T-helper 2 cell treated with Interferon-gamma antibody and Interleukin-4, amounts not matched to agents 100 ng/mL and 5 ng/mL, for 36 hours (primary cell): ENCODE measurements at regions not wholly inside any gene's neighbourhood (a gene's known extent, or its start where the extent isn't known, plus 50 kb on each side); places are given as distances from the start of the nearest gene placed in this dataset.

ENCODE experiments used
- intact Hi-C: fragments of 100-400 bp; cut with micrococcal nuclease; formaldehyde crosslinking; loops from one replicate; pipeline ENCODE4 v1.15.1; 2023

- intact Hi-C loops: no loop called here
Observed at GRCh38 chr10:8731121-8732095, 676.9 kb downstream of the GATA3 start.

DNA sequence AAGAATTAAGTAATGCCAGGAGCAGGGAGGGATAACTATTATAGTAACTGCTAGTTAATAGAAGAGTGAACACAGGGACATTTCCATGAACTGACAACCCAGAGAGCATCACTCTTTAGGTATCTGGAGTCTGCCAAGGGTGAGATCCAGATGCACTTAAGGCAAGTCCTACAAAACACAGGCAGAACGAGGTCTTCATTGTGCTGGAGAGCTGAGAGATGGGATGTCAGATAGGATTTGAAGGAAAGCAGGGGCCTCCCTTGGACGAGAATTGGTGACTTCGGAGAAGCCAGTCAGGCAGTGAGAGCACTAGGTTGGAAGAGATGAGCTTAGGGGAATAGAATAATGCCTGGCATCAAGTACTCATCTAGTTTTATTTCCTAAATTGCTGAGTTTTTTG lies 684.5 kb downstream of the GATA3 start:
- intact Hi-C loops: no loop called here

DNA sequence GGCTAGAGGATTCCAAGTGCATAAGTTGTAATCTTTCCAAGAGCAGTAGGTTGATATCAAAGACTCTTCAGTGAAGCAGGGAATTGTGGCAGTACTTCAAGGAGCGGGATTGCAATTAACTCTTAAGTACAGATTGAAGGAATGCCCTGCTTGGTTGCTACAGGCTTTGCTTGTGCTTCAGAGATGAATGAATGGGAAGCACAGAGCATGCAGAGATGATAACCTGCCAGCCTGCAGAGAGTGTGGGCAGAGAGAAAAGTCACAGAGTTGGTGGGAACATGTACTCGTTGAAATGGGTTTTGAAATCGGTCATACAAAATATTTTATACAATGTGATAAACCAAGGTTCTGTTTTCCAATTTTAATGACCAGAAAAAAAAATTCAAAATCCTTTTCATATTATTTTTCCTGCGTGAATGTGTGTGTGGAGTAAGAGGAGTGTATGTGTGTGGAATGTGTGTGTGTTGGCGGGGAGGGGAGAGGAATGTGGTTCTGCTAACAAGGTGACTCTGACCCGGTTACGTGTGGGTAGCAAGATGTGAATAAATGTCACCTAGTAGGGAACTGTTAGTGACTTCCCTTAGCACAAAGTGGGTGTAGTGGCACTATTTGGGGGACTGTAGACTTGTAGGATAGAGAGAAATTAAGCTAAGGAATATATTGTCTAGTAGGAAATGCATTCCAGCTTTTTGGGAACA lies 697.8 kb downstream of the GATA3 start:
- intact Hi-C loops: no loop called here

DNA sequence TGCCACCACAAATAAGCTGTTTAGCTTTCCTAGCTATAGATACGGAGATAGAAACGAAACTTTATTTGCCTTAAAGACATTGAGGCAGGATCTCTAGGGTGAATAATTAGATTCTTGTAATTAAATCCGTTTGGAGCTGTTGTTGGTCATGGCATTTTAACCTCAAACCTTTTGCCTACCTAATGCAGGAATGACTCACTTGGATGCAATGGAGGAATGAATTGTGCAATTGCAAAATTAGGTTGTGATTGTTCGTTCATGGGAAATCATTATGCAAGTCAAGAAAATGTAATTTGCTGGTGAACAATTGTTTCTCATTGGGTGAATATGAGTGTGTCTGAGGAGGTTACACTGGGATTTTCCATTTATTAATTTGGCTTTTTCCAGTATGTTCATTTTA lies 703.5 kb downstream of the GATA3 start:
- intact Hi-C loops: no loop called here

- intact Hi-C loops: no loop called here
Observed at GRCh38 chr10:8766899-8767298, 712.4 kb downstream of the GATA3 start.

DNA sequence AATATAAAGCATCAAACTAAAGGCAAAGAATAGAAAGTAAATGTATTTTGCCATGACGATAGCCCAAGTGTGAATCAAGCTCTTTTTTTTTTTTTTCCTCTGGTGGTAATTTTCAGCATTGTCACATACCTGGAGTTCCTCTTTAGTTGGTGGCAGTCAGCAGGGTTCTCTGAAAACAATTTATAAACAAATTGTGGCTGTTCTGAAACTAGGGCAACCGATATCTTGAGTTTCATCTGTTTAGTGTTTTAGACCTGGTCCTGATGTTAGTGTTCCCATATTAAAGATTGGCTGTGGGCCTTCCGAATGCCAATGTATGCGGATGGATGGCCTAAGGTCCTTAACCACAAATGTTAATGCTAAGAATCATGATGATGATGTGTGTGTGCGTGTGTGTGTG lies 713.1 kb downstream of the GATA3 start:
- intact Hi-C loops: no loop called here

- intact Hi-C loops: no loop called here
Observed at GRCh38 chr10:8768341-8768740, 713.9 kb downstream of the GATA3 start.

- intact Hi-C loops: no loop called here
Observed at GRCh38 chr10:8768852-8769251, 714.4 kb downstream of the GATA3 start.

DNA sequence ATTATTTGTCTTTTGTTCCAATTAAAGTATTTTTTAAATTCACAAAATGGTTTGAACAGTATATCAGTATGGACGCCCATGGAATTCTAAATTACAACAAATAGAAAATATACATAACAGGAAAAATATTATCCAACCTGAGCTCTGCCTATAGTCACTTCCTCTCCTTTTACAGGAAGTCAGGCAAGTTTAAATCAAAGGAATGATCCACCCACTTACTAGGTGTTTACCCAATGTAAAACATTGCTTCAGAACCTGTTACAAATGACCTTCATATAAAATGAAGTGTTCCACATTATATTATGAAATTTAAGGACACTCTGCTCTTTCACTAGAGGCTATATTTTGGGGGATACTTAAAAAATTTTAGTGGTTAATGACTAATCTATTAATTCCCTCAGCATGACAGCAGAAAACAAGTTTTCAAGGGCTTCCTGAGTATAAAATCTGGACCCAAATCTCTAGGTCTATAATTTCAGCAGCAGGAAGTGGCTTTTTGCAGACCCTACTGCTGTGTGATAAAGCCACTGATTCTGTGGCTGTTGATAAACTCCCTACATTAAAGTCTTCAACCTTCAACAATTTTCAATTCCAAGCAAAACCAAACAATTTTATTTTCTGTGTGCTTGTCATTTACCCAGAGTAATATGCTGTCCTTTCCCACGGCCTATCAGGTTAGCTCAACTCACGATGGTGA lies 722.6 kb downstream of the GATA3 start:
- intact Hi-C loops: loop anchor here (10.0 kb wide), 2 partner anchors 438 to 732 kb away; no protein-coding TSS in a partner anchor

DNA sequence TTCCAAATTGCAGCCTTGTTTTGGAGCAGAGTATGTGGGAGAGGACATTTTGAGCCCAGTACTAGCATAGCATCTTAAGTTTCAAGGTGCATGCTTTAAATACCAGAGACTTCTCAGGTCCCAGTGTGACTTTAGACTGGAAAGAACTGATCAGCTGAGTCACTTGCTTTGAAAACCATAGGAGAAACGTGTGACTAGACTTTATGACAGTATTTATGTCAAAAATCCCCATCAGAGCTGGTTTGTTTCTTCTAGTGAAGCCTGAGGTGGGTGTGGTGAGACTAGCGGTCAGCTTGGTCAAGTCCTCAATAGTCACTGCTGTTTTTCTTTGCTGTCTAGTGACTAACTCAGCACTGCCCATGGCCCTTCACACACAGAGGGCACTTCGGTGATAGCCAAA lies 724.2 kb downstream of the GATA3 start:
- intact Hi-C loops: loop anchor here (10.0 kb wide), 2 partner anchors 436 to 734 kb away; no protein-coding TSS in a partner anchor

- intact Hi-C loops: no loop called here
Observed at GRCh38 chr10:8787649-8788048, 733.2 kb downstream of the GATA3 start.

DNA sequence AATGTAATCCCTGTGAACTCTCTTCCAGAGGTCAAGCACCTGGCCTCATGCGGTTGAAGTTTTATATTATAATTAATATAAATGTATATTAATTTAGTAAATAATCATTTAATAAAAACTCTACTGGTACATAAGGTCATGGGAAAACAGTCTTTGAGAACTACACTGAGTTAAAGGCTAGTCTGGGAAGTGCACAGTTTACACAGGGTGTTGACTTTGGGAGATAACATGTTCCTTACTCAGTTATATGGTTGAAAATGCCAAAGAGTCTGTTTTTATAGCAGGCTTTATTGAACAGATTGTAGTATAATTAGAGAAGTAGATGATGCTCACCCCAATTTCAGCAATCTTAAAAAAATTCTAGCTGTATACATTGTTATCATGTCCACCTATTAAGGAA lies 735.9 kb downstream of the GATA3 start:
- intact Hi-C loops: no loop called here

DNA sequence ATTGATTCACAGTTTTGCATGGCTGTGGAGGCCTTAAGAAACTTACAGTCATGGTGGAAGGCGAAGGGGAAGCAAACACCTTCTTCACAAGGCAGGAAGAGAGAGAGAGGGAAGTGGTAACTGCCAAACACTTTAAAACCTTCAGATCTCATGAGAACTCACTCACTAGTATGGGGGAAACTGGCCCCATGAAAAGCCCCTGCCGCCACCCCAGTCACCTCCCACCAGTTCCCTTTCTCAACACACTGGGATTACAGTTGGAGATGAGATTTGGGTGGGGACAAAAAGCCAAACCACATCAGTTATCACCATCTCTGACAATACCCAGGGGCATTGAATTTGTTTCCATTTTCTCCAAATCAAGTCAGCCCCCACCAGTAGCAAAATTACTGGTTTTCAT lies 740.4 kb downstream of the GATA3 start:
- intact Hi-C loops: no loop called here

GRCh38 chr10:8800426-8800825 lies 745.9 kb downstream of the GATA3 start:
- intact Hi-C loops: no loop called here

GRCh38 chr10:8803992-8804391 lies 749.5 kb downstream of the GATA3 start:
- intact Hi-C loops: no loop called here

DNA sequence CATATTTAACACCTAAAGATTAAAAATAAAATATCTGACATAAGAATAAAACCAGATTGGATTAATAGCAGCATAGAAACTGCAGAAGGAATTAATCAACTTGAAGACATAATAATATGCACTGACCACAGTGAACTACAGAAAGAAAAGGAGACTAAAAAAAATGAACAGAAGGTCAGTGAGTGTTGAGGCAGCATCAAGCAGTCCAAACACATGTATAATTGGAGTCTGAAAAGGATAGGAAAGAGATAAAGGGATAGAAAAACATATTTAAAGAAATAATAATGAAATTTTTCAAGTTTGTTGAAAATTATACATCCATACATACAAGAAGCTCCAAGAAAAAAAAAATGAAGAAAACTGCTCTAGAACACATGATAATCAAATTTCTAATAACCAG lies 756.2 kb downstream of the GATA3 start:
- intact Hi-C loops: no loop called here

GRCh38 chr10:8811201-8811600 lies 756.7 kb downstream of the GATA3 start:
- intact Hi-C loops: no loop called here

GRCh38 chr10:8815969-8816368 lies 761.5 kb downstream of the GATA3 start:
- intact Hi-C loops: no loop called here

DNA sequence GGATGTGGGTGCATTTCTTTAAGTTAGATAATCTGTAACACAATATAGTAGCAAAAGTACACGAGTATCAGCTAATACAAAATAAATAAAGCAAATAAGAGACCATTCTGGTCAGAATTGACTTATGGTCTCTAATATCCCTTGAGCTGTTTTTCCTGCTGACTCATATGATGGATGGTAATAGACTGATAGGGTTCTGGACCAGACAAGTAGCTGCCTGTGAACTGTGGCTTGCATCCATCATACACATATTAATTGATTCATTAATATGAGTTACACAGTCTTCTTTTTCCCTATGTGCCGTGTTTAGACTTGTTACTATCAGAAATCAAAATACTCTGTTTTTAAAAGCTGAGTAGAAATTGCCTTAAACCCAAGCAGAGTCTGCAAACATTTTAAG lies 762.8 kb downstream of the GATA3 start:
- intact Hi-C loops: no loop called here

DNA sequence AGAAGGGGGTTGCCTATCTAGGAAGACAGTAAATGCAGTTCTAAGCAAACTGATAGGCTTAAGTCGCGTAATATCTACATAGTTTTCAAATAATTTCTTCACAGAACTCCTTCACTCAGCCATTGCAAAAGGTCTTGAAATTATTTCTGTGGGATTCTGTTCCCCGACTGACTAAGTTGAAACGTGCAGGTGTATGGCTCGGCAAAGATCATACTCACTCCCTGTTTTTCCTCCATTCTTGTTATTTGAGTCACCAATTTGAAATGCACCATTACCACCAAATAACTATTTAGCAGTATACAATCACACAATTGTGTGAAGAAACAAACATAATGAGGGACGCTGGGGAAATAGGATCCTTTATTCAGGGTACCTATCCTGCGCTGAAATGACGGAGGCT lies 771.1 kb downstream of the GATA3 start:
- intact Hi-C loops: no loop called here

DNA sequence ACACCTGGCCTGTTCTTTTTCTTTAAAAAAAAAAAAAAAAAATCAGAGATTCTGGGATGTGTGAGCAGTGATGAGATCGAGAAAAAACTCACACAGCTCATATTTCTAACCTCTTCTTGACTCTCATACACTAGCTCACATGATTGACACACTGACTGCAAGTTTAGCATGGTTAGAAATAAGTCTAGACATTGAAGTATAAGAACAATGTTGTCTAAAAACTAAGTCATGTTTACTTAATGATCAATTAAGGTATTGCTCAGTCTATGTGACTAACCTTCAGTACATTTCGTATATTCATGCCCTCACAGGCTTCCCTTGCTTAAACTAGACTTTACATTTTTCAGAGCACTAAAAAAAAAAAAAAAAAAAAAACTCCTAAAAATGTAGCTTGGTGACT lies 775.1 kb downstream of the GATA3 start:
- intact Hi-C loops: no loop called here

DNA sequence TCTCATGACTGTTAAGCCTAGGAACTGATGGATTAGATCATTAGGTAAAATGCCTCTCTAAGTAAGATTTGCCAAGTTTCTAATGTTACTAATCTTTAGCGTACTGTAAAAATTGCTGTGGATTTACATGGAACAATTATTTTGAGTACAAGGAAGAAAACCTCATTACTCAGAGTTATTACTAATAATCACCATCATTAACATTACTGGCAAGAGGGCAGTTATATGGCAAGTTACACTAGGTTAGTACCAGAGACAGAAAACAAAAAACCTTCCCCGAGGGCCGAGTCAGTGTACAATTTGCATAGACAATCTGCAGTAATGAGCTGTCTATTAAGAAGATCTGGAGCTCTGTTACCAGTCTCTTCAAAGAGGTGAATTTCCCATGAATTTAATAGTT lies 775.6 kb downstream of the GATA3 start:
- intact Hi-C loops: loop anchor here (2.0 kb wide), 1 partner anchor 697 kb away; no protein-coding TSS in a partner anchor
